ENCODE measurements at regions not wholly inside any gene's neighbourhood (a gene's known extent, or its start where the extent isn't known, plus 50 kb on each side); places are given as distances from the start of the nearest gene placed in this dataset.

DNA sequence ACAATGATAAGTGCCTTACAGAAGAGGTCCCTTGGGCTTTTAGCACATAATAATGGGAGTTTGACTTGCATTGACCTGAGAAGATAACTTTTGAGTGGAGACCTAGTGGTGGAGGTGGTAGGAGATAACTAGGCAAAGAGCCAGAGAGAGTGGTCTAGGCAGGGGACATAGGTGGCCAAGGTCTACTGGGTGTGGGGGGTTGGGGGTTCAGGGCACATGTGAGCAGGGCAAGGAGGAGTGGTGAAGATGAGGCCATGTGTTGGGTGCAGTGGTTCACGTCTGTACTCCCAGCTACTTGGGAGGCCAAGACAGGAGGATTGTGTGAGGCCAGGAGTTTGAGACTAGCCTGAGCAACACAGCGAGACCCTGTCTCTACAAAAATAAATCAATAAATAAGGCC, 74.3 kb upstream of the CTNNBL1 start:
- TF ChIP-seq BACH2 (CRISPR knock-in tag; IDR thresholded peaks at IDR 0.05; ENCODE audit: borderline replicate concordance): no peak
- no peak for TF ChIP-seq ARNTL (CRISPR knock-in tag; IDR thresholded peaks at IDR 0.05; ENCODE audit: borderline replicate concordance, low read depth)
- TF ChIP-seq ESRRG (CRISPR knock-in tag; IDR thresholded peaks at IDR 0.05): no peak
- TF ChIP-seq GLIS3 (CRISPR knock-in tag; IDR thresholded peaks at IDR 0.05): no peak
- TF ChIP-seq RARB (CRISPR knock-in tag; IDR thresholded peaks at IDR 0.05): no peak
- no peak for TF ChIP-seq PATZ1 (CRISPR knock-in tag; IDR thresholded peaks at IDR 0.05; ENCODE audit: borderline replicate concordance)
- no peak for ATAC-seq

GRCh38 chr20:37616110-37616425, 77.8 kb upstream of the CTNNBL1 start:
- no peak for ATAC-seq
- no peak for TF ChIP-seq ZFP30 (CRISPR knock-in tag; IDR thresholded peaks at IDR 0.05)
- TF ChIP-seq PPARA (CRISPR knock-in tag; IDR thresholded peaks at IDR 0.05; ENCODE audit: borderline replicate concordance): no peak
- TF ChIP-seq OSR1 (CRISPR knock-in tag; IDR thresholded peaks at IDR 0.05): no peak
- no peak for TF ChIP-seq ISL1 (CRISPR knock-in tag; IDR thresholded peaks at IDR 0.05)
- TF ChIP-seq ZFP3 (CRISPR knock-in tag; IDR thresholded peaks at IDR 0.05): no peak
- no peak for TF ChIP-seq TOX (CRISPR knock-in tag; IDR thresholded peaks at IDR 0.05; ENCODE audit: borderline replicate concordance)
- TF ChIP-seq CSRNP3 (CRISPR knock-in tag; IDR thresholded peaks at IDR 0.05): no peak
- TF ChIP-seq ZC3H10 (CRISPR knock-in tag; IDR thresholded peaks at IDR 0.05): no peak
- no peak for TF ChIP-seq ZNF565 (CRISPR knock-in tag; conservative IDR thresholded peaks at IDR 0.05; ENCODE audit: low read depth)
- TF ChIP-seq ESRRG (CRISPR knock-in tag; IDR thresholded peaks at IDR 0.05): no peak

GRCh38 chr20:37615340-37616109, 78.3 kb upstream of the CTNNBL1 start:
- peak; percentile 75; the same call in 2 of the 3 replicates for ATAC-seq
- TF ChIP-seq ARNTL (CRISPR knock-in tag; IDR thresholded peaks at IDR 0.05; ENCODE audit: borderline replicate concordance, low read depth) (no peak), PATZ1 (CRISPR knock-in tag; IDR thresholded peaks at IDR 0.05; ENCODE audit: borderline replicate concordance) (no peak)

DNA sequence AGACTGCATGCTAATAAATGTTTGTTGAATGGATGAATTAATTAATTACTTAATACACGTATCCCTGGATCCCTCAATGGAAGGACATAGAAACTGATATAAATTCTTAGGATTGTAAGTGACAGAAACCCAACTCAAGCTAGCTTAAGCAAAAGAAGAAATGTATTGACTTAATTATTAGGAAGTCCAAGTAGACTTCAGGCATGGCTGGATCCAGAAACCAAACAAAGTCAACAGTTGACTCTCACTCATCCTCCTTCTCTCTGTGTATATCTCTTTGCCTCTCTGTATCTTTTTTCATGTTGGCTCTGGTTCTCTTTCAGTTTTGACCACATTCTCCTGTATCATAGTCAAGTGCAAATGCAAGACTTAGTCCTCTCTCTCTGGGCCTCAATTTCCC, 82.0 kb upstream of the CTNNBL1 start:
- TF ChIP-seq TCF4 (CRISPR knock-in tag; IDR thresholded peaks at IDR 0.05; ENCODE audit: borderline replicate concordance) (no peak), ZFP3 (CRISPR knock-in tag; IDR thresholded peaks at IDR 0.05) (no peak), PPARA (CRISPR knock-in tag; IDR thresholded peaks at IDR 0.05; ENCODE audit: borderline replicate concordance) (no peak), ZFP30 (CRISPR knock-in tag; IDR thresholded peaks at IDR 0.05) (no peak), PATZ1 (CRISPR knock-in tag; IDR thresholded peaks at IDR 0.05; ENCODE audit: borderline replicate concordance) (no peak), ZNF70 (CRISPR knock-in tag; IDR thresholded peaks at IDR 0.05) (no peak)
- ATAC-seq: no peak

DNA sequence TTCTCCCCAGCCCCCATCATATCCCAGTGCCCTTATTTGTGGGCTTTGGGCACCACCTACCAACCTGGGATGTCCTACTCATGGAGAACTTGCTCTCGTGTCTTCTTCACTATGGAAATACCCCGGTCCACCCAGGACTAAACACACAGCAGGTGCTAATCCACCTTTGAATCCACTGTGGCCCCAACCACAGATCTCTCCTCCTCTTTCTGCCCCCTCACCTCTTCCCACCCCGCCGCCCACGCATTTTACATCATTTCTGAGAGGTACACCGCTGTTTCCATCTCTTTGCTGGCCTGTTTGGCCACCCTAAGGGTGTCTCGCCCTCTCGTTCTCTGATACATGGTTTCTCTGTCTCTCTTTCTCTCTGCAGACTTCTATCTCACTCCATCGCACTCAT, 82.5 kb upstream of the CTNNBL1 start:
- ATAC-seq: no peak

More for the DNA sequence above, 82.5 kb upstream of the CTNNBL1 start:
- no peak for TF ChIP-seq ZFP3 (CRISPR knock-in tag; IDR thresholded peaks at IDR 0.05)
- TF ChIP-seq PPARA (CRISPR knock-in tag; IDR thresholded peaks at IDR 0.05; ENCODE audit: borderline replicate concordance): no peak
- TF ChIP-seq TSHZ2 (CRISPR knock-in tag; IDR thresholded peaks at IDR 0.05): no peak
- TF ChIP-seq, protein P1, sequence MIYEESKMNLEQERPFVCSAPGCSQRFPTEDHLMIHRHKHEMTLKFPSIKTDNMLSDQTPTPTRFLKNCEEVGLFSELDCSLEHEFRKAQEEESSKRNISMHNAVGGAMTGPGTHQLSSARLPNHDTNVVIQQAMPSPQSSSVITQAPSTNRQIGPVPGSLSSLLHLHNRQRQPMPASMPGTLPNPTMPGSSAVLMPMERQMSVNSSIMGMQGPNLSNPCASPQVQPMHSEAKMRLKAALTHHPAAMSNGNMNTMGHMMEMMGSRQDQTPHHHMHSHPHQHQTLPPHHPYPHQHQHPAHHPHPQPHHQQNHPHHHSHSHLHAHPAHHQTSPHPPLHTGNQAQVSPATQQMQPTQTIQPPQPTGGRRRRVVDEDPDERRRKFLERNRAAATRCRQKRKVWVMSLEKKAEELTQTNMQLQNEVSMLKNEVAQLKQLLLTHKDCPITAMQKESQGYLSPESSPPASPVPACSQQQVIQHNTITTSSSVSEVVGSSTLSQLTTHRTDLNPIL (CRISPR knock-in tag; IDR thresholded peaks at IDR 0.05; ENCODE audit: low read depth): no peak
- no peak for TF ChIP-seq PATZ1 (CRISPR knock-in tag; IDR thresholded peaks at IDR 0.05; ENCODE audit: borderline replicate concordance)
- no peak for TF ChIP-seq TCF4 (CRISPR knock-in tag; IDR thresholded peaks at IDR 0.05; ENCODE audit: borderline replicate concordance)
